GM21381 (cell line): ENCODE measurements at regions not wholly inside any gene's neighbourhood (a gene's known extent, or its start where the extent isn't known, plus 50 kb on each side); places are given as distances from the start of the nearest gene placed in this dataset.
"Not testable (repeated sequence)": the region's sequence is repeated elsewhere in the genome, so short reads cannot be mapped to it uniquely, and the experiment has no call there.

Experiments
- ATAC-seq: cut with Tn5 transposase; IDR thresholded peaks from one replicate; pipeline ENCODE4 v1.9.1; 2021; ENCODE audit warnings: mild to moderate bottlenecking, moderate library complexity; ENCODE audit not compliant: unreplicated experiment

- ATAC-seq, result not testable (repeated sequence)
These were observed 189.1 kb downstream of the FOXD4L6 start for GRCh38 chr9:40939201-40939887.

DNA sequence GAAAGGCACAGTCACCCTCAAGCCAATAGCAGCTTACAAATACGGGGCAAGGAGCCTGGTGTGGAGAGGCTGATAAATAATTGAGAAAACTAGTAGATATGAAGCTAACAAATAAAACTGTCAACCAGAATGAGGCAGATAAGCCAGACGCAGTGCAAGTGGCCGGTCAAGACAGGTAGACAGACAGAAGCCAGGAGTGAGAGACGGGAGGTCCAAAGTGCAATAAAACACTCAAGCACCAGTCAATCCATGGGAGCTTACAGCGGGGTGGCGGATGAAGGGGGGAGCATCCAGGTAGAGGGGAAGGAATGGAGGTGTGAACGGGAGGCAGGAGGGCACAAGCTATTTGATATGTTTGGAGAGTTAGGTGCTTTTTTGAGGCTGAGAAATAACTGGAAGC, 193.1 kb downstream of the FOXD4L6 start:
- ATAC-seq, result no peak

DNA sequence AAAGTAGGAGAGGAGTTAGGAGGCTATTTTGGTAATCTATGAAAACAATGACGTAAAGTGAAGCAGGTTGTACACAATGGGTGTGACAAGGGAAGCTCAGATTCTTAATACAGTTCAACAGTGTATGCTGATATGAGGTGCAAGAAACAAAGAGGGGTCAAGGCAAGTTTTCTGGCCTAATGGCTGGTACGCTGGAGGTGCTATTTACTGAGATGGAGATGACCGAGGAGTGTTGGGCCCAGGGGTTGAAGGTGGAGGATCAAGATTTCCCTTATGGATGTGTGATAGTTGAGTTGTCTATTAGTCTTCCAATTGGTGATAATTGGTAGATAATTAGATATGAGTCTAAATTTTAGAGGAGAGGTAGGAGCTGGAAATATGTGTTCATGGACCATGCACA, 194.0 kb downstream of the FOXD4L6 start:
- not testable (repeated sequence) for ATAC-seq

DNA sequence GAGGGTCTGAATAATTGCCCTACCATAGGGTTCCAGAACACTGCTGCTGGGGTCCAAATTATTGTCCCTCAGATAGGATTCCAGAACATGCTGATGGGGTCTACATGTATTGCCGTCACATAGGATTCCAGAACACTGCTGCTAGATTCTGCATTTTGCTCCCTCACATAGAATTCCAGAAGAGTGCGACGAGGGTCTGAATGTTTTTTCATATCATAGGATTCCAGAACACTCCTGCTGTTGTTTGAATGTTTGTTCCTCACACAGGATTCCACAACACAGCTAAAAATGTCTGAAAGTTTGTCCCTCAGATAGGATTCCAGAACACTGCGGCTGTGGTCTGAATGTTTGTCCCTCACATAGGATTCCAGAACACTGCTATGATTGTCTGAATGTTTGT, 198.1 kb downstream of the FOXD4L6 start:
- ATAC-seq, result not testable (repeated sequence)

DNA sequence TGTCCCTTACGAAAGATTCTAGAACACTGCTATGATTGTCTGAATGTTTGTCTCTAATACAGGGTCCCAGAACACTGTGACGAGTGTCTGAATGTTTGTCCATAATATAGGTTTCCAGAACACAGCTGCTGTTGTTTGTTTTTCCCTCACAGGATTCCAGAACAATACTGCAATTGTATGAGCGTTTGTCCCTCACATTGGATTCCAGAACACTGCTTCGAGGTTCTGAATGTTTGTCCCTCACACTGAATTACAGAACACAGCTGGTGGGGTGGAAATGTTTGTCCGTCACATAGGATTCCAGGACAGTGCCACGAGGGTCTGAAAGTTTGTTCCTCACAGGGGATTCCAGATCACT, 199.0 kb downstream of the FOXD4L6 start:
- ATAC-seq, result not testable (repeated sequence)

DNA sequence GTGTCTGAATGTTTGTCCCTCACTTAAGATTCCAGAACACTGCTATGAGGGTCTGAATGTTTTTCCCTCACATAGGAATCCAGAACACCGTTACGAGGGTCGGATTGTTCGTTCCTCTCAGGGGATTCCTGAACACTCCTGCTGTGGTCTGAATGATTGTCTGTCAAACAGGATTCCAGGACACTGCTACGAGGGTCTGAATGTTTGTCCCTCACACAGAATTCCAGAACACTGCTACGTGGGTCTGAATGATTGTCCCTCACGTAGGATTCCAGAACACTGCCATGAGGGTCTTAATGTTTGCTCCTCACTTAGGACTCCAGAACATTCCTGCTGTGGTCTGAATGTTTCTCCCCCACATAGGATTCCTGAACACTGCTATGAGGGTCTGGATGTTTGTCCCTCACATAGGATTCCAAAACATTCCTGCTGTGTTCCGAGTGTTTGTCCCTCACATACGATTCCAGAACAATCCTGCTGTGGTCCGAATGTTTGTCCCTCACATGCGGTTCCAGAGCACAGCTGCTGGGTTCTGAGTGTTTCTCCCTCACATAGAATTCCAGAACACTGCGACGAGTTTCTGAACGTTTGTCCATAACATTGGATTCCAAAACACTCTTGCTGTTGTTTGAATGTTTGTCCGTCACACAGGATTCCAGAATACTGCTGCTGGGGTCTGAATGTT, 199.5 kb downstream of the FOXD4L6 start:
- no peak for ATAC-seq

DNA sequence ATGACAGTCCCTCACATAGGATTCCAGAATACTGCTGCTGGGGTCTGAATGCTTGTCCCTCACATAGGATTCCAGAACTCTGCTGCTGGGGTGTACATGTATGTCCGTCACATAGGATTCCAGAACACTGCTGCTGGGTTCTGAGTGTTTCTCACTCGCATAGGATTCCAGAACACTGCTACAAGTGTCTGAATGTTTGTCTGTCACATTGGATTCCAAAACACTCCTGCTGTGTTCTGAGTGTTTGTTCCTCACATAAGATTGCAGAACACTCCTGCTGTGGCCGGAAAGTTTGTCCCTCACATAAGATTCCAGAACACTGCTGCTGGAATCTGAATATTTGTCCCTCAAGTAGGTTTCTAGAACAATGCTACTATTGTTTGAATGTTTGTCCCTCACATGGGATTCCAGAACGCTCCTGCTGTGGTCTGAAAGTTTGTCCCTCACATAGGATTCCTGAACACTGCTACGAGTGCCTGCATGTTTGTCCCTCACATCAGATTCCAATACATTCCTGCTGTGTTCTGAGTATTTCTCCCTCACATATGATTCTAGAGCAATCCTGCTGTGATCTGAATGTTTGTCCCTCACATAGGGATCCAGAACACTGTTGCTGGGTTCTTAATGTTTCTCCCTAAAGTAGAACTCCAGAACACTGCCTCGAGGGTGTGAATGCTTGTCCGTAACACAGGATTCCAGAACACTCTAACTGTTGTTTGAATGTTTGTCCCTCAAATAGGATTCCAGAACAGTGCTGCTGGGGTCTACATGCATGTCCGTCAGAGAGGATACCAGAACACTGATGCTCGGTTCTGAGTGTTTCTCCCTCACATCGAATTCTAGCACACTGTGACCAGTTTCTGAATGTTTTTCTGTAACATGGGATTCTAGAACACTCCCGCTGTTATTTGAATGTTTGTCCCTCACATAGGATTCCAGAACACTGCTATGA, 200.4 kb downstream of the FOXD4L6 start:
- no peak for ATAC-seq

DNA sequence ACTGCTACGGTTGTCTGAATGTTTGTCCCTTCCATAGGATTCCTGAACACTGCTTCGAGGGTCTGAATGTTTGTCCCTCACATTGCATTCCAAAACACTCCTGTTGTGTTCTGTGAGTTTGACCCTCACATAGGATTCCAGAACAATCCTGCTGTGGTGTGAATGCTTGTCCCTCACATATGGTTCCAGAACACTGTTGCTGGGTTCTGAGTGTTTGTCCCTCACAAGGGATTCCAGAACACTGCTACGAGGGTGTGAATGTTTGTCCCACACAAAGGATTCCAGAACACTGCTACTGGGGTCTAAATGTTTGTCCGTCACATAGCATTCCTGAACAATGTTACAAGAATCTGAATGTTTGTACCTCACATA, 201.2 kb downstream of the FOXD4L6 start:
- ATAC-seq, result no peak

GRCh38 chr9:40926404-40927259, 201.8 kb downstream of the FOXD4L6 start:
- no peak for ATAC-seq

DNA sequence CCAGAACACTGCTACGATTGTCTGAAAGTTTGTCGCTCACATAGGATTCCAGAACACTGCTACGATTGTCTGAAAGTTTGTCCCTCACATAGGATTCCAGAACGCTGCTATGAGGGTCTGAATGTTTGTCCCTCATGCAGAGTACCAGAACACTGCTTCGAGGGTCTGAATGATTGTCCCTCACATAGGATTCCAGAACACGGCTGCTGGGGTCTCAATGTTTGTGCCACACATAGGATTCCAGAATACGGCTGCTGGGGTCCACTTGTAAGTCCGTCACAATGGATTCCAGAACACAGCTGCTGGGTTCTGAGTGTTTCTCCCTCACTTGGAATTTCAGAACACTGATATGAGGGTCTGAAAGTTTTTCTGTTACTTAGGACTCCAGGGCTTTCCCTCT, 203.3 kb downstream of the FOXD4L6 start:
- ATAC-seq, result no peak

DNA sequence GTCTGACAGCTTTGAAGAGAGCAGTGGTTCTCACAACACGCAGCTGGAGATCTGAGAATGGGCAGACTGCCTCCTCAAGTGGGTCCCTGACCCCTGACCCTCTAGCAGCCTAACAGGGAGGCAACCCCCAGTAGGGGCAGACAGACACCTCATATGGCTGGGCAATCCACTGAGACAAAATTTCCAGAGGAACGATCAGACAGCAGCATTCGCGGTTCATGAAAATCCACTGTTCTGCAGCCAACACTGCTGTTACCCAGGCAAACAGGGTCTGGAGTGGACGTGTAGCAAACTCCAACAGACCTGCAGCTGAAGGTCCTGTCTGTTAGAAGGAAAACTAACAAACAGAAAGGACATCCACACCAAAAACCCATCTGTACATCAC, 212.1 kb downstream of the FOXD4L6 start:
- not testable (repeated sequence) for ATAC-seq

GRCh38 chr9:40915660-40916398, 212.7 kb downstream of the FOXD4L6 start:
- ATAC-seq, result not testable (repeated sequence)

GRCh38 chr9:40914772-40915659, 213.5 kb downstream of the FOXD4L6 start:
- ATAC-seq, result no peak

DNA sequence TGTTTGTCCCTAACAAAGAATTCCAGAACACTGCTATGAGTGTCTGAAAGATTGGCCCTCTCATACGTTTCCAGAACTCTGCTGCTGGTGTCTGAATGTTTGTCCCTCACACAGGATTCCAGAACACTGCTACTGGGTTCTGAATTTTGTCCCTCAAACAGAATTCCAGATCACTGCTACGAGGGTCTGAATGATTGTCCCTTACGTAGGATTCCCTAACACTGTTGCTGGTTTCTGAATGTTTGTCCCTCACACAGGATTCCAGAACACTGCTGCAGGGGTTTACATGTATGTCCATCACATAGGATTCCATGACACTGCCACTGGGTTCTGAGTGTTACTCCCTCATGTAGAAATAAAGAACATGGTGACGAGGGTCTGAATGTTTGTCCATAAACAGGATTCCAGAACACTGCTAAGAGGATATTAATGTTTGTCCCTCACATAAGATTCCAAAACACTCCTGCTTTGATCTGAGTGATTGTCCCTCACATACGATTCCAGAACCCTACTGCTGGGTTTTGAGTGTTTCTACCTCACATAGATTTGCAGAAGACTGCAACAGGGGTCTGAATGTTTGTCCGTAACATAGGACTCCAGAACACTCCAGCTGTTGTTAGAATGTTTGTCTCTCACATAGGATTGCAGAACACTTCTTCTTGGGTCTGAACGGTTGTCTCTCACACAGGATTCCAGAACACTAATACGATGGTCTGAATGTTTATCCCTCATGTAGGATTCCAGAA, 214.4 kb downstream of the FOXD4L6 start:
- no peak for ATAC-seq

GRCh38 chr9:40913096-40913719, 215.3 kb downstream of the FOXD4L6 start:
- no peak for ATAC-seq

DNA sequence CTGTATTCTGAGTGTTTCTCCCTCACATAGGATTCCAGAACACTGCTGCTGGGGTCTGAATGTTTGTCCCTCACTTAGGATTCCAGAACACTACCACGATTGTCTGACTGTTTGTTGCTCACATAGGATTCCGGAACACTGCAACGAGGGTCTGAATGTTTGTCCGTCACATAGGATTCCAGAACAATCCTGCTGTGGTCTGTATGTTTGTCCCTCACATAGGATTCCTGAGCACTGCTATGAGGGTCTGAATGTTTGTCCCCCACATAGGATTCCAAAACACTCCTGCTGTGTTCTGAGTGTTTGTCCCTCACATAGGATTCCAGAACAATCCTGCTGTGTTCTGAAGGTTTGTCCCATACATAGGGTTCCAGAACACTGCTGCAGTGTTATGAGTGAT, 215.8 kb downstream of the FOXD4L6 start:
- ATAC-seq, result not testable (repeated sequence)

GRCh38 chr9:40911647-40912046, 216.8 kb downstream of the FOXD4L6 start:
- ATAC-seq, result no peak

DNA sequence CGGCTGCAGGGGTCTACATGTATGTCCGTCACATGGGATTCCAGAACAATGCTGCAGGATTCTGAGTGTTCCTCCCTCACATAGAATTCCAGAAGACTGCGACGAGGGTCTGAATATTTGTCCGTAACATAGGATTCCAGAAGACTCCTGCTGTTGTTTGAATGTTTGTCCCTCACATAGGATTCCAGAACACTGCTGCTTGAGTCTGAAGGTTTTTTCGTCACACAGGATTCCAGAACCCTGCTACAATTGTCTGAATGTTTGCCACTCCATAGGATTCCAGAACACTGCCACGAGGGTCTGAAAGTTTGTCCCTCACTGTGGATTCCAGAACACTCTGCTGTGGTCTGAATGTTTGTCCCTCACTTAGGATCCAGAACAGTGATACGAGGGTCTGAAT, 217.5 kb downstream of the FOXD4L6 start:
- not testable (repeated sequence) for ATAC-seq
